ENCODE measurements at regions not wholly inside any gene's neighbourhood (a gene's known extent, or its start where the extent isn't known, plus 50 kb on each side); places are given as distances from the start of the nearest gene placed in this dataset.

DNA sequence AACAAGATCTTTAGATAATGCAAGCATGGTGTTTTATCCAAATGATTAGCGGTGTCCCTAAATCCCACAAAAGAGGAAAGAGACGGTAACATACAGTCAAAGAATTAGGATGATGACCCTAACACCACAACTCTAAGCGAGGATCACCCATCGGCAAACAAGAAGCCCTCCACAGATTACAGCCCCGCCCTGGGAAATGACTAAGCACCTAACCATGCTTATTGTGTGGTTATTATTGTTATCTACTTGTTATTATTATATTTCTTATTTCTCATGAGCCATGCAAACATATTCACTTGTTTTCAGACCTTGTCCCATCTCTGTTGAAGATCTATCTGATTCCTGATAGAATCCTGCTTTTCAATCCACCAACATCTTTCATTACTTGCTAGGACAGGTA is 651.3 kb downstream of the NYAP2 start:
- Histone ChIP-seq H3K23me2 (ENCODE audit: insufficient read length, low read depth, low read length, poor library complexity, severe bottlenecking) (no peaks in the 10 kb centered on the region), H3K4me2 (ENCODE audit: insufficient read depth, insufficient read length, low read length) (no peak overlapping the region), H3K4ac (ENCODE audit: low read depth, low read length) (no peak overlapping the region), H3K14ac (ENCODE audit: insufficient read depth, low read length) (no peak overlapping the region), H2AK5ac (ENCODE audit: insufficient read length, low read length) (no peak overlapping the region), H4K5ac (ENCODE audit: insufficient read length, low read depth, low read length) (no peak overlapping the region), H3K56ac (ENCODE audit: insufficient read length, low read depth, low read length) (no peak overlapping the region), H2BK12ac (ENCODE audit: insufficient read length, low read depth, low read length) (no peak overlapping the region), H3K27me3 (ENCODE audit: insufficient read depth, low read length) (no peaks in the 10 kb centered on the region), H2BK20ac (ENCODE audit: low read depth, low read length, poor library complexity, severe bottlenecking) (no peak overlapping the region), H3K9me3 (ENCODE audit: control insufficient read depth, low read depth, low read length) (no peaks in the 10 kb centered on the region), H3T11ph (ENCODE audit: low read length) (no peak overlapping the region), H4K91ac (ENCODE audit: insufficient read length, low read depth, low read length) (no peak overlapping the region), H2BK5ac (ENCODE audit: insufficient read length, low read length) (no peak overlapping the region), H4K20me1 (ENCODE audit: control insufficient read depth, insufficient read depth, insufficient read length) (no peaks in the 10 kb centered on the region), H2AFZ (ENCODE audit: low read length) (no peak overlapping the region), H3K4me1 (ENCODE audit: insufficient read depth, low read length) (no peaks in the 10 kb centered on the region), H3K18ac (ENCODE audit: insufficient read length, low read depth, low read length) (no peak overlapping the region), H2BK15ac (ENCODE audit: low read depth, low read length) (no peak overlapping the region), H3K27ac (ENCODE audit: insufficient read length, low read depth, low read length) (no peak overlapping the region), H3K79me1 (ENCODE audit: insufficient read depth, low read depth, low read length, poor library complexity, severe bottlenecking) (no peaks in the 10 kb centered on the region), H3K9ac (ENCODE audit: extremely low read depth, insufficient read length, low read length) (no peak overlapping the region), H3K23ac (ENCODE audit: insufficient read length, low read depth, low read length) (no peak overlapping the region), H4K8ac (replicated peaks; ENCODE audit: insufficient read length, low read depth, low read length) (no peak overlapping the region), H2BK120ac (ENCODE audit: low read depth, low read length, poor library complexity, severe bottlenecking) (no peak overlapping the region), H3K79me2 (ENCODE audit: insufficient read depth, low read length) (no peaks in the 10 kb centered on the region)
- Mint-ChIP-seq H3K9me3 (no peaks in the 10 kb centered on the region), H3K27me3 (ENCODE audit: low read depth) (no peaks in the 10 kb centered on the region), H3K4me1 (peaks cover 7 to 9% of the 10 kb centered on the region in 2 experiments), H3K27ac (no peak overlapping the region), H3K36me3 (ENCODE audit: insufficient read depth in 1 of 3, low read depth in 3 of 3) (no peaks in the 10 kb centered on the region), H3K4me3 (no peak overlapping the region)
- no peak for DNase-seq
- no CpG with 5 or more reads among the region's 5 CpGs for WGBS (ENCODE audit: extremely low coverage, insufficient read length, low lambda C conversion rate)
- TF ChIP-seq, protein P1, sequence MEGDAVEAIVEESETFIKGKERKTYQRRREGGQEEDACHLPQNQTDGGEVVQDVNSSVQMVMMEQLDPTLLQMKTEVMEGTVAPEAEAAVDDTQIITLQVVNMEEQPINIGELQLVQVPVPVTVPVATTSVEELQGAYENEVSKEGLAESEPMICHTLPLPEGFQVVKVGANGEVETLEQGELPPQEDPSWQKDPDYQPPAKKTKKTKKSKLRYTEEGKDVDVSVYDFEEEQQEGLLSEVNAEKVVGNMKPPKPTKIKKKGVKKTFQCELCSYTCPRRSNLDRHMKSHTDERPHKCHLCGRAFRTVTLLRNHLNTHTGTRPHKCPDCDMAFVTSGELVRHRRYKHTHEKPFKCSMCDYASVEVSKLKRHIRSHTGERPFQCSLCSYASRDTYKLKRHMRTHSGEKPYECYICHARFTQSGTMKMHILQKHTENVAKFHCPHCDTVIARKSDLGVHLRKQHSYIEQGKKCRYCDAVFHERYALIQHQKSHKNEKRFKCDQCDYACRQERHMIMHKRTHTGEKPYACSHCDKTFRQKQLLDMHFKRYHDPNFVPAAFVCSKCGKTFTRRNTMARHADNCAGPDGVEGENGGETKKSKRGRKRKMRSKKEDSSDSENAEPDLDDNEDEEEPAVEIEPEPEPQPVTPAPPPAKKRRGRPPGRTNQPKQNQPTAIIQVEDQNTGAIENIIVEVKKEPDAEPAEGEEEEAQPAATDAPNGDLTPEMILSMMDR (conservative IDR thresholded peaks at IDR 0.05) = no peak

Measured in H9 (cell line).